Stimulated activated CD4-positive, alpha-beta T cell treated with anti-CD3 and anti-CD28 coated beads, Interleukin-12 subunit alpha, Interleukin-12 subunit beta, amount 100 ng/mL, for 24 hours (primary cell): ENCODE measurements at regions not wholly inside any gene's neighbourhood (a gene's known extent, or its start where the extent isn't known, plus 50 kb on each side); places are given as distances from the start of the nearest gene placed in this dataset.
"Not testable (repeated sequence)": the region's sequence is repeated elsewhere in the genome, so short reads cannot be mapped to it uniquely, and the experiment has no call there.

Experiments
- DNase-seq, 2 experiments: peaks; one replicate each; pipeline ENCODE4 v3.0.0-alpha.2; 2020; ENCODE audit warnings: low read depth in 2 of 2

DNA sequence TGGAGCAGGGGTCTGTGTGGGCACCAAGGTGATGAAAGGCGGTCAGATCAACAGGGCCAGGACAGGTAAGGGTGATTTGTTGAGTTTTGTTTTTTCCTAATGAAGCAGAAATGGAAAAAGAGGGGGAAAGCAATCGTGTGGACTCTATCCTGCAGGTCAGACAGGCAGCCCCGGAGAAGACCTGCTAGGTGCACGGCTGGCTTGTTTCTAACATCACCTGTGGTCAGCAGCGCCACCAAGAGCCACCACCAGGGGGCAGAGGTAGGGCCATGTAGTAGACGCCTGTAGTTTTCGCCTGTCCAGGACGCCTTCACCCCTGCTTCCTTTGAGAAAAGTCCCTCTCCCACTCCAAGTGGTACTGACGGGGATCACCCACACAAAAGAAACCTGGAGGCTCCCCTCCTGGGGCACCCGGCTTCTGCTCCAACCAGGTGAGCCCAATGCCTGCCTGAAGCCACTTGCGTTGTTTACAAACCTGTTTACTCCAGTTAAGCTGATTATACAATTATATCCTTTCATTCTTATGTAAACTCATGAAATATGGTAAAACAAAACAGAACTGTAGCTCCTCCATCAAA lies 54.2 kb upstream of the SEC14L1 start:
- peak; percentile 57 to 88 for DNase-seq

DNA sequence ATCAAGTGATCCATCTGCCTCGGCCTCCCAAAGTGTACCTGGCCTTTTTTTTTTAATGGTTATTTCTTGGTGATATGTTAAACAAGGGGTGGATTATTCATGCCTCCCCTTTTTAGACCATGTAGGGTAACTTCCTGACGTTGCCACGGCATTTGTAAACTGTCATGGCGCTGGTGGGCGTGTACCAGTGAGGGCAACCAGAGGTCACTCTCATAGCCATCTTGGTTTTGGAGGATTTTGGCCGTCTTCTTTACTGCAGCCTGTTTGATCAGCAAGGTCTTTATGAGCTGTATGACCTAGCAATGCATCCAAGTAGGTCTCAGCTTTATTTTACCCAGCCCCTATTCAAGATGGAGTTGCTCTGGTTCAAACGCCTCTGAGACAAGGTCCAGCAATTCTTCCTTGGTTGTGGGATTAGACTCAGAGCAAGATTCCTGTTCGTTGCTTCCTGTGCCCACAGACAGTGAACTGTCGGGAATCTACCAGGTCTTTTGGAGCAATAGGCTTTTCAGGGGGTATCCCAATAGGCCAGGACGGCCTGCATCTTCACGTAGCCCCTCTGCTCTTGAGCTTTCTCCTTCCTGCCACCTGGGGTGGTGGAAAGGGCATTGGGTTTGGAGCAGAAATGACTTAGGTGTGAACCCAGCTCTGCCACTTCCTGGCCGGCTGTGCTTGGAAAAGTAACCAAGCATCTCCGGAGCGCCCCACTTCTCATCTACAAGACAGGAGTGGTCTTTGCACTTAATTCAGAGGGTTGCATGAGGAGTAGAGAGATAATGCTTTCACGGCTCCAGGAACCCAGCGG lies 52.9 kb upstream of the SEC14L1 start:
- no peak for DNase-seq

- peak; percentile 73 to 76 for DNase-seq
Observed at GRCh38 chr17:77088455-77089123, 52.2 kb upstream of the SEC14L1 start.

DNA sequence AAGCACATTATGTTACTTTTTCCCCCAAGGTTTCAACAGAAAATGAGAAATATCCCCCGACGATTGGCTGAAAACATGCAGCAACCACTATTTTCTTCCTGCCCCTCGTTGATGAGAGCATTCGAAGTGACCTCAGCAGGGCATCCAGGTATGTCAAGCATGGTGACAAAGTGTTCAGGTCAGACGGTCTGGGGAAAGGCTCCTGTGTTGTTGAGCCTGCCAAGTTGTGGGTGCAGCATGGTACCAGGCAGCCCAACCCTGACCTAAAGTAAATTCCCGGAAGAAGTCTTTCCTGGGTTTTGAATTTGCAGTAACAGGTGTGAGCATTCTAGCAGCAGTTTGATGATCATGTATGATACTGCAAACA lies 51.7 kb upstream of the SEC14L1 start:
- no peak for DNase-seq

DNA sequence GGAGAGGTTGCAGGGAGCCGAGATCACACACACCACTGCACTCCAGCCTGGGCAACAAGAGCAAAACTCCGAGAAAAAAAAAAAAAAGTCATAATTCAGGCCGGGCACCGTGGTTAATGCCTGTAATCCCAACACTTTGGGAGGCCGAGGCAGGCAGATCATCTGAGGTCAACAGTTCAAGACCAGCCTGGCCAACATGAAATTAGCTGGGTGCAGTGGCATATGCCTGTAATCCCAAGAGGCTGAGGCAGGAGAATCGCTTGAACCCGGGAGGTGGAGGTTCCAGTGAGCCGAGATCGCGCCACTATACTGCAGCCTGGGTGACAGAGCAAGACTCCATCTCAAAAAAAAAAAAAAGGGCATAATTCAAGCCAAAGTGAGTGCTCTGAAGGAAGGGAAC lies 50.8 kb upstream of the SEC14L1 start:
- not testable (repeated sequence) for DNase-seq

- no peak for DNase-seq
Observed at GRCh38 chr17:77090476-77090875, 50.3 kb upstream of the SEC14L1 start.
